GM10248 (cell line): ENCODE measurements at regions not wholly inside any gene's neighbourhood (a gene's known extent, or its start where the extent isn't known, plus 50 kb on each side); places are given as distances from the start of the nearest gene placed in this dataset.

ENCODE experiments used
- CTCF ChIA-PET: fragments of 300-600 bp; sonication (Branson Sonifier 250); formaldehyde crosslinking; extraction: SDS; loops from one replicate; lab custom pipeline; 2021; ENCODE audit warnings: antibody characterized with exemption; lab: Yijun Ruan, JAX
- POLR2A ChIA-PET: fragments of 350-650 bp; sonication (Branson Sonifier 250); formaldehyde crosslinking; extraction: SDS; loops from one replicate; lab custom pipeline; 2020; ENCODE audit warnings: antibody characterized with exemption; lab: Yijun Ruan, JAX
- DNase-seq: peaks from one replicate; pipeline ENCODE4 v3.0.0; 2012; ENCODE audit errors: extremely low spot score
- TF ChIP-seq, protein P1 (sequence below): IDR thresholded peaks from 2 replicates; pipeline ENCODE4 v1.5.1; 2012; ENCODE audit warnings: mild to moderate bottlenecking, low read depth; ENCODE audit errors: extremely low read depth, missing control alignments, control extremely low read depth

DNA sequence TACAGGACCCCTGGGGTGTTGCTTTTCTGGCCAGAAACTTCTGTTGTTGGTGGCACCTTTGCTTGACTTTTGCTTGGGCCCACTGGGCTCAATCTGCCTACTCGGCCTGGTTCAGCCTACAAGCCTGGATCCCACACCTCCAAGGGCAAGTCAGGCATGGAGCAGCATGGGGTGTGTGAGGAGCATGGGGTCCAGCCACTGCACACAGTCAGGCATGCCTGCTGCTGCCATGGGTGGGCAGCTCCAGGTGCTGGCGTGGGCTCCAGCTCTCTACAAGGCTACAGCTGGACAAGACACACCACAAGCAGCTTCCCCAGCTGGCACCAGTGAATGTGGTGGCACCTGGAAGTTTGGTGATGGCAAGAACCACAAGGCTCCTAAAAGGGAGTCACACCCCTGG is 1683.1 kb upstream of the ADGRL3 start:
- DNase-seq, result no peak
- ChIA-PET CTCF (interaction anchor here (1.5 kb wide), 1 partner anchor 9 kb away, joined by 3 read pairs; no protein-coding TSS in a partner anchor), POLR2A (no interaction called here)
- TF ChIP-seq, protein P1, sequence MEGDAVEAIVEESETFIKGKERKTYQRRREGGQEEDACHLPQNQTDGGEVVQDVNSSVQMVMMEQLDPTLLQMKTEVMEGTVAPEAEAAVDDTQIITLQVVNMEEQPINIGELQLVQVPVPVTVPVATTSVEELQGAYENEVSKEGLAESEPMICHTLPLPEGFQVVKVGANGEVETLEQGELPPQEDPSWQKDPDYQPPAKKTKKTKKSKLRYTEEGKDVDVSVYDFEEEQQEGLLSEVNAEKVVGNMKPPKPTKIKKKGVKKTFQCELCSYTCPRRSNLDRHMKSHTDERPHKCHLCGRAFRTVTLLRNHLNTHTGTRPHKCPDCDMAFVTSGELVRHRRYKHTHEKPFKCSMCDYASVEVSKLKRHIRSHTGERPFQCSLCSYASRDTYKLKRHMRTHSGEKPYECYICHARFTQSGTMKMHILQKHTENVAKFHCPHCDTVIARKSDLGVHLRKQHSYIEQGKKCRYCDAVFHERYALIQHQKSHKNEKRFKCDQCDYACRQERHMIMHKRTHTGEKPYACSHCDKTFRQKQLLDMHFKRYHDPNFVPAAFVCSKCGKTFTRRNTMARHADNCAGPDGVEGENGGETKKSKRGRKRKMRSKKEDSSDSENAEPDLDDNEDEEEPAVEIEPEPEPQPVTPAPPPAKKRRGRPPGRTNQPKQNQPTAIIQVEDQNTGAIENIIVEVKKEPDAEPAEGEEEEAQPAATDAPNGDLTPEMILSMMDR, result no peak

DNA sequence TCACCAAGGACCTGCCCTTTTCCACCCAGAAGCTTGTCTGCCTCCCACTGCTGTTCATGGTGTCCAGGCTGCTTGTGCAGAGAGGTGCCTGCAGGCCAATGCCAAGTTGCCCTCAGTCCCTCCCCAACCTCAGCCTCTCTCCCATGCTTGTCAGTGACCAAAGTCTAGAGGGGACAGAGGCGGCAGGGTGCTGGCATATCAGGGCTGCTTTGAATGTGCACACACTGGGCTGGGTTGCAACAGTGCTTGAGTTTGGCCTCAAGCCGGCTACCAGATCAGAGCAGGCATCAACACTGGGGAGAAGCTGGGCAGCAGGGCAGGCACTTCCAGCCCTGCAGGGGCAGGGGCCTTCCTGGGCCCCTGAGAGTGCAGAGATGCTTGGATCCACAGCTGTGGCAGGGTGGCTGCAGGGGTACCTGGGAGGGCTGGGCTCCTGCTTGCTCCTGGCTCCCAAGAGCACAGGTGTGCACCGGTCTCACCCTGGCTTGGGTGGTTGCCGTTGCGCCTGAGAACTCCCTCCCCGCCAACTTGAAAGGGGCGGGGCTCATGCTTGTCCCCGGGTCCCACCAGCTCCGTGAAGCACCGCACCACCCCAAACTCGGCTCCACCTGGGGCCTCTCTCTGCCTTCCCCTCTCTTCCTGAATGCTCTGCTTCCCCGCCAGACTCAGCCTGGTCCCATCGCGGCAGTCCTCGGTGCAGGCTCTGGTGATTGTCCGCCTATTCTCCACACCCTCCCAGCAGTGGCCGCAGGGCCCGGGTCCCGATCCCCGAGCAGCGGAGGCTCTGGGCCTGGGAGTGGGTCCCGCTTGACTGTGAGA is 1681.9 kb upstream of the ADGRL3 start:
- no peak for DNase-seq
- TF ChIP-seq, protein P1, result no peak
- CTCF ChIA-PET, result no interaction called here
- POLR2A ChIA-PET, result no interaction called here

DNA sequence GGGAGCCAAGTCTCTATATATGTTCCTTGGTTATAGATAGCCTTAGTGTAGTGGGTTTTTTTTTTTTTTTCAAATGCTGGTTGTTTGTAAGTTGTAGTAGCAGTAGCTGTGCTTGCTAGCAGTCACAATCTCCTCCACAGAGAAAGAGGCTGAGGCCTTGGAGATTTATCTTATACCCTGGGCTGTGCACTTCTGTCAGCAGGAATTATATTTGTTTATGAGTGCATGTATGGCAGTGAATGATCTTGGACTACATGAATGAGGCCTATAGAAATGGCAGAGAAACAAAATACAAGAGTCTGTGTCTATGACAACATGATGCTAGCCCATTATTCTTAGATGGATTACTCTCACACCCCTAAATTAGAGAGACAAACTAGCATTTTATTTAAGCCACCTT is 1674.2 kb upstream of the ADGRL3 start:
- ChIA-PET POLR2A (no interaction called here), CTCF (no interaction called here)
- TF ChIP-seq, protein P1, result no peak
- no peak for DNase-seq

DNA sequence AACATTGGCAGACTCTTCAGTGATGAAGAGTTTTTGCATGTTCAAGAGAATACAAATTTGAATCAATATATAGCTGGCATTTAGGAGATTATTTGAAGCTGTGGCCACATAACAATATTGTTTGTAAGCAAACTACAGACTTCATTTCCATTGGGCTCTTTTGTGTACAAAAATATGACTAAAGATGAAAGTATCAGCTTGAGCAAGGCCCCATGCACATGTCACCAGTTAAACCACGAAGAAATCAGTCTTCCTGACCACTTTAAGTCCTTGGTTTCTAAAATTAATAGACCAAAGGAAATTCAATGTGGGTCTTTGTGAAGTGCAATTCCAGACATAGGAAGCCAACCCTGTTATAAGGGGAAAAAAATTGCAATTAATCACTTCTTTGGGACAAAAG is 1664.6 kb upstream of the ADGRL3 start:
- TF ChIP-seq, protein P1, result no peak

DNA sequence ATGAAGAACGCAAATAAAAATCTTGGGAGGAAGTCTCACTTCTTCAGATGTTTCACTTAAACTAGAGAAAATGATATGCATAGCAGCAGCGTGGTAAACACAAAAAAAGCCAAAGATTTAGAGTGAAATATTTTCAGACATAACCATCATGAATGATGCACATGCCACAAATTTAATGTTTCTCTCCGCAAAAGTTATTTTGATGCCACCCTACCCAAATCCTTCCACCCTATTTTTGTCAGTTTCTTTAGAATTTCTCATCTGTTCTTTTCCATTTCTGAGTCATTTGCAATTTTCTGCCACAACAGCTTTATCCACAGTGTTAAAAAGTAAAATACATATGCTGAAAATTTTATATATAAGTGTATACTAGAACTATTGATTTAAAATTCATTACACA is 1663.7 kb upstream of the ADGRL3 start:
- DNase-seq, result no peak
- TF ChIP-seq, protein P1, result no peak
- ChIA-PET CTCF (no interaction called here), POLR2A (no interaction called here)

More for the DNA sequence above, 1664.6 kb upstream of the ADGRL3 start:
- no peak for DNase-seq
- CTCF ChIA-PET, result no interaction called here
- POLR2A ChIA-PET, result no interaction called here

DNA sequence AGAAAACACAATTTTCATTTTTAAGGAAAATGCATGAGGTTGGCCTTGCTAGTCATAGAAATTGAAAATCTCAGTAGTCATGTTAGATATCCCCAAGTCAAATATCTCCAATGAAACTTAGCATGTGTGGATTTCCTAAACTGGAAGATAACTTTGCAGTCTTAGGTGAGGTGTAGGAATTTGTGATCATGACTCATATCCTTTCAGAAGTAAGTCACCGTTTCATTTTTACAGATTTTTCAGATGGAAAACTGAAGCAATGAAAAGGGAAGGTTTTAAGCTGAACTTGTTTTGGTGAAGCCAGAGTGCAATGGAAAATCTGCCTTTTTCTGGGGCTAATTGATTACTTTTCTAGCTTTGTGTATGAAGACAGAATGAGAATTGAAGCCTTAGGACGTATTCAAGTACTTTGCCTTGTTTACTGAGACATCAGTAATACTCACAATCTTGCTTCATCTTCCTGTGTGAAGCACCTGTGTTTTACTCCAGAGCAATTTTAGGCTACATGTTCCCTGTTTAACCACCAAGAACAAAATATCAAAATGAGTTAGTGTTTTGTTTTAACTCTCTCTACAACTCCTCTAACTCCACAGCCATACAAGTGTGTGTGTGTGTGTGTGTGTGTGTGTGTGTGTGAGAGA is 1662.8 kb upstream of the ADGRL3 start:
- ChIA-PET POLR2A (no interaction called here), CTCF (no interaction called here)
- no peak for DNase-seq
- TF ChIP-seq, protein P1, result no peak
